ENCODE measurements at regions not wholly inside any gene's neighbourhood (a gene's known extent, or its start where the extent isn't known, plus 50 kb on each side); places are given as distances from the start of the nearest gene placed in this dataset.

DNA sequence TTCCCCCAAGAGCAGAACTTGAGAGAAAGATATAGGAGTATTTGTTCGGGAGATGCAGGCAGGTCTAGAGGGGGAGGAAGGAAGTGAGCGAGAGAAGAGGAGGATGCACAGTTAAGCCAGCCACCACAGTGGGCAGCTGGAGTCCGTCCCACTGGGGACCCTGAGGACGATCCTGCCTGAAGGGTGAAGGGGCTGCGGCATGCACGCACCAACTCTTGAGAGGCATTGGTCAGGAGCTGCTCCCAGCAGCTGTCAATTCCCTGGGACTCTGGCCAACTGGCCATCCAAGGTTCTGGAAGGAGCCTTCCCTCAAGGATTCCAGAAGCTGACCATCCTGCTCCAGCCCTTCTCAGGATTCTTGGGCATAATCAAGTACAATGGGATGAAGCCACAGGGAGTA is 246.9 kb downstream of the MATN1 start:
- DNase-seq = no peak
- POLR2A ChIA-PET = no interaction called here
- no peaks in the 10 kb centered on the region for H3K36me3 Mint-ChIP-seq (ENCODE audit: low read depth)
- peaks cover 5% of the 10 kb centered on the region for H3K9me3 Mint-ChIP-seq
- no peaks in the 10 kb centered on the region for H3K27me3 Mint-ChIP-seq
- CTCF ChIA-PET = no interaction called here
- H3K27ac Mint-ChIP-seq = no peak overlapping the region
- no peaks in the 10 kb centered on the region for H3K4me1 Mint-ChIP-seq
- no peak overlapping the region for H3K4me3 Mint-ChIP-seq

DNA sequence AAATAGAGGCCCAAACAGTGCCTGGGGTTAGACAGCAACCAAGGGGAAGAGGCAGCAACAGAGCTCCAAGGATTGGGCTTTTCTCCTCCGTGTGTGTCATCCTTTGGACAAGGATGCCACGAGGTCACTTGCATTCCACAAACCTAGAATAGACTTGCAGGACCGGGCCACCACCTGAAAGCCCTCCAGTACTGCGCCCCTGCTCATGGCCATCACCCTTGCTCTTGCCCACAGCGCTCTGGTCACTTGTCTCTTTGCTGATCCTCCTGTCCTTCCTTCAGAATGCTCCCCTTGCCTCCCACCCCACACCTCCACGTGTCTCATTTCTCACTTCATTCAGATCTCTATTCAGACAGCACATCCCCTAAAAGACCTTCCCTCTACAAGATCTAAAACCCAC is 247.4 kb downstream of the MATN1 start:
- no peaks in the 10 kb centered on the region for H3K27me3 Mint-ChIP-seq
- POLR2A ChIA-PET = no interaction called here

DNA sequence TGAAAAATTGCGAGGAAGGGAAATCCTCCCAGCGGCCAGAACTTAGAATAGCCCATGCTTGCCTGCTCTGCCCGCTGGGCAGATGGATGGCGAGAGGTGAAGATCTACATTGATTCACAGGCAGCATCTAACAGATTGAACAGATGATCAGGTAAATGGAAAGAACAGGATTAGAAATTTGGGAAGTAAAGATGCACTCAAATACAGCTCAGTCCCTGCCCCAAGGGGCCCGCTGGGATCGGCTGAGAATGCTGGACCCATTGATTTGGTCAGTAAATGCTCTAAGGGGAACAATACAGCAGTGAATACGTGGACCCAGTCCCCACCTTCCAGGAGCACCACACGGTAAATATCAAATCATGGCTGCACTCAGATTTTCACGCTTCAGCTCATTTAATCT is 248.2 kb downstream of the MATN1 start:
- no peaks in the 10 kb centered on the region for H3K9me3 Mint-ChIP-seq
- DNase-seq = no peak
- H3K4me3 Mint-ChIP-seq = no peak overlapping the region
- CTCF ChIA-PET = no interaction called here
- POLR2A ChIA-PET = no interaction called here
- H3K36me3 Mint-ChIP-seq (ENCODE audit: low read depth) = no peaks in the 10 kb centered on the region
- no peaks in the 10 kb centered on the region for H3K27me3 Mint-ChIP-seq
- H3K27ac Mint-ChIP-seq = no peak overlapping the region
- no peaks in the 10 kb centered on the region for H3K4me1 Mint-ChIP-seq

More for the DNA sequence above, 247.4 kb downstream of the MATN1 start:
- Mint-ChIP-seq H3K4me3 (no peak overlapping the region), H3K36me3 (ENCODE audit: low read depth) (no peaks in the 10 kb centered on the region), H3K4me1 (no peaks in the 10 kb centered on the region), H3K9me3 (peaks cover 5% of the 10 kb centered on the region), H3K27ac (no peak overlapping the region)
- CTCF ChIA-PET = no interaction called here
- no peak for DNase-seq

DNA sequence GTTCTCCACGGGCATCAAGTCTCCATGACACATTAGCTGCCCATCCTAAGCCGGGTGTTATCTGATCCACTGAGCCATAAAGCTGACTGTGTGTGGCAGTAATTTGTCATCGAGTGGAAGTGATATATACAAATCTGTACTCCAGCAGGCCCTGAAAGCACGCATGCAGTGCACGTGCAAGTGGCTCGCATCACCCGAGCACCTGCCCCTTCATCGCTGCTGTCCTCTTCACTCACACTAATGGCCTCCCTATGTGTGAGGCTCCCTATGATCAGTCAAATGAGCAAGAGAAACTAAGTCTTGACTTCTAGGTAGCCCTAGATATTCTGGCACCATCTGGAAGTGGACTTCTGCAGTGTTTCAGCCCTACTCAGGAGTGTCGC is 248.6 kb downstream of the MATN1 start:
- CTCF ChIA-PET = no interaction called here
- H3K27me3 Mint-ChIP-seq = no peaks in the 10 kb centered on the region
- POLR2A ChIA-PET = no interaction called here
- H3K27ac Mint-ChIP-seq = no peak overlapping the region
- no peaks in the 10 kb centered on the region for H3K36me3 Mint-ChIP-seq (ENCODE audit: low read depth)
- no peaks in the 10 kb centered on the region for H3K4me1 Mint-ChIP-seq
- H3K9me3 Mint-ChIP-seq = no peaks in the 10 kb centered on the region
- DNase-seq = no peak
- H3K4me3 Mint-ChIP-seq = no peak overlapping the region

DNA sequence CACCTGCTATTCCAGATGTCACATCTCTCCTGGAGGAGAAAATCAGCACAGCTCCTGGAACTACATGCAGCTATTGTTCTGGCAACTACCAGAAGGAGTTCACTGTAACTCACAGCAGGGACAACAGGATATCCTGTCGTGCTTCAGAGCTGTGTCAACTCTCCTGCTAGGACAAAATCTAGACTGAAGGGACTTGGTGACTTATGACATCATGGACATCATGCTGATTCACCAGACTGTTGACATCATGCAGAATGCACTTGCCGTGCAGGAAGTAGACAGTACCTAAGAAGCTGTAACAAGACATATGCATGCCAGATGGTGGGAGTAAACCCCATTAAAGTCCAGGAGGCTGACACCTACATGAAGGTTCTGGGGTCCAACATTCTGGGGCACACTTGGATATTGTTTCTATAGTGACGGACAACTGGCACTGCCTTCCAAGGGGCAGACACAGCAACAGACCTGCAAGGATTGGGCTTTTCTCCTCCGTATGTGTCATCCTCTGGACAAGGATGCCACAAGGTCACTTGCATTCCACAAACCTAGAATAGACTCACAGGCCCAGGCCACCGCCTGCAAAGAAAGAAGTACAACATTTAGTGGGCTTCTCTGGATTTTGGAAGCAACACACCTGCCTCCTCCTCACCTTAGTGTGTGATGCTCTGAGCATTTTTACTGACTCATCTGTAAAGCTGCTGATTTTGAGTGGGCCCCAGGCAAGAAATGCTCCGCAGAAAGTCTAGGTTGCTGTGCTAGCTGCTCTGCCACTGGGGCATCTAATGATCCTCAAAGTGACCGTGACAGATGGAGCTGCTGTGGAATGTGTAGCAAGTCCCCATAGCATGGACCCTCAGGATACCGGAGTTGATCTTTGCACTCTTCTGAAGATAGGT is 249.2 kb downstream of the MATN1 start:
- Mint-ChIP-seq H3K9me3 (no peaks in the 10 kb centered on the region), H3K4me3 (no peak overlapping the region), H3K27ac (no peak overlapping the region), H3K4me1 (no peaks in the 10 kb centered on the region), H3K27me3 (no peaks in the 10 kb centered on the region), H3K36me3 (ENCODE audit: low read depth) (no peaks in the 10 kb centered on the region)
- no peak for DNase-seq
- POLR2A ChIA-PET = no interaction called here
- CTCF ChIA-PET = no interaction called here

DNA sequence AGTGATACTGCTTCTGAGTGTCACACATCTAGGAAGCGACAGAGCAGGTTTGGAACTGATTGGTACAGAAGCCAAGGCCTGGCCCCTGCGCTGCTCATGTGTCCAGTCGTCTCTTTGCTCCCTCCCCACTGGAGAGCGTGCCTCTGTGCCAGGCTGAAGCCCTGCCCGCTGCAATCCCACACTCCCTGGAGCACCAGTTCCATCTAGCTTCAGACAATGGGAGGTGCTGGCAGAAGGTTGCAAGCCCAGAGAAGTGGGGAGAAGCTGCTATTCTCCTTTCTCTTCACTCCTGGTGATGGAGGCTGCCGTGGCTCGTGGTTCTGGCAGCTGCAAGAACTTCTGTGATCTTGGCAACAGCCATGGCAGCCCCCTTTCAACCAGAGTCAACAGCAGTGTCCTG is 250.9 kb downstream of the MATN1 start:
- POLR2A ChIA-PET = no interaction called here
- no peak overlapping the region for H3K4me3 Mint-ChIP-seq
- H3K27ac Mint-ChIP-seq = no peak overlapping the region
- no peaks in the 10 kb centered on the region for H3K27me3 Mint-ChIP-seq
- no peak for DNase-seq
- H3K4me1 Mint-ChIP-seq = no peaks in the 10 kb centered on the region
- no peaks in the 10 kb centered on the region for H3K9me3 Mint-ChIP-seq
- no peaks in the 10 kb centered on the region for H3K36me3 Mint-ChIP-seq (ENCODE audit: low read depth)
- CTCF ChIA-PET = no interaction called here

DNA sequence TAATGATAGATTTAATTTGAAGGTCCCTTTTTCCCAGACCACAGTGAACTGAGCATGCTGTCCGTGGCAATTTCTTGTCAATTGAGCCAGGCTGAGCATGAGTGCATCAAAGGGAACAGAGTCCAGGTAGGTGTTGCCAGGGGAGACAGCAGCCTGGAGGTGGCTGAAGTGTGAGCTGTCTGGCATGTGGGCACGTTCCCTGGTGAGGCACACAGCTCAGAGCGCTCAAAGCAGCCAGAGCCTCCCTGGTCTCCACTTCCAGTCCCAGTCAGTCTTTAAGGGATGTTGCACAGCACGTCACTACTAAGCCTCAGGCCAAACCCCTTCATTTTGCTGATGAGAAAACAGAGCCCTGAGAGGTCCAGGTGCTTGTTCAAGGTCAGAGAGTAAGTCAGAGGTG is 251.4 kb downstream of the MATN1 start:
- Mint-ChIP-seq H3K27me3 (no peaks in the 10 kb centered on the region), H3K4me1 (no peaks in the 10 kb centered on the region), H3K27ac (no peak overlapping the region), H3K9me3 (no peaks in the 10 kb centered on the region), H3K4me3 (no peak overlapping the region), H3K36me3 (ENCODE audit: low read depth) (no peaks in the 10 kb centered on the region)
- no peak for DNase-seq
- ChIA-PET POLR2A (no interaction called here), CTCF (no interaction called here)

DNA sequence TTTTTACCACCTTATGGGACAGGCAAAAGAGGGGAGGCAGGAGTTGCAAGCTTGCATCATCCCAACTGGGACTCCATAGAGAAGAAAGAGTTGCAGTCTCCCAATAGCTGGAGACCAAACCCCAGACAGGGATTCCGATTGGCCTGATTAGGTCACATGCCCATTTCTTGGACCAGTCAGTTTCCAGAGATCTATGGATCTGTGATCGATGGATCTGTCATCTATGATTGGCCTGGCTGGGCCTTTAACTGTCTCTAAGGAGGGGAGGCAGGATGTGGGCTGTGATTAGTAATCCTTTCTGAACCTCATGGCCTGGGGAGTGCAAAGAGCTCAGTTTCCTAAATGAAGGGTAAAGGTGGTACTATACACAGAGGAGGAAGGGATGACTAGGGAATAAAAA is 252.1 kb downstream of the MATN1 start:
- Mint-ChIP-seq H3K27ac (no peak overlapping the region), H3K4me1 (no peaks in the 10 kb centered on the region), H3K27me3 (no peaks in the 10 kb centered on the region), H3K4me3 (no peak overlapping the region), H3K9me3 (no peaks in the 10 kb centered on the region), H3K36me3 (ENCODE audit: low read depth) (no peaks in the 10 kb centered on the region)
- no peak for DNase-seq
- ChIA-PET POLR2A (no interaction called here), CTCF (no interaction called here)

DNA sequence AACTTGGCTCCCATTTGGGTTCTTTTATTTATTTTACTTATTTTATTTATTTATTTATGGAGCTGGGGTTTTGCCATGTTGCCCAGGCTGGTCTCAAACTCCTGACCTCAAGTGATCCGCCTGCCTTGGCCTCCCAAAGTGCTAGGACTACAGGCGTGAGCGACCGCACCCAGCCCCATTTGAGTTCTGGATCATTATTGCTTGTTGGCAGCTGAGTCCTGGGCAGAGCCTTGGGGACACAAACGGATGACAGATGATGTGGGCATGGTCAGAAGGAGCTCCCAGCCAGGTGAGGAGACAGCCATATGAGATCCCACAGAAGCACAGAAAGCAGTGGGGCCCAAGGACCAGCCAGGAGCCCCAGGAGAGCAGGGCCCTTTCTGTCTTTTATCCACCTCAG is 254.0 kb downstream of the MATN1 start:
- Mint-ChIP-seq H3K9me3 (no peaks in the 10 kb centered on the region), H3K4me3 (no peak overlapping the region), H3K27ac (no peak overlapping the region), H3K27me3 (no peaks in the 10 kb centered on the region), H3K4me1 (no peaks in the 10 kb centered on the region), H3K36me3 (ENCODE audit: low read depth) (no peaks in the 10 kb centered on the region)
- POLR2A ChIA-PET = no interaction called here
- DNase-seq = no peak
- CTCF ChIA-PET = no interaction called here

DNA sequence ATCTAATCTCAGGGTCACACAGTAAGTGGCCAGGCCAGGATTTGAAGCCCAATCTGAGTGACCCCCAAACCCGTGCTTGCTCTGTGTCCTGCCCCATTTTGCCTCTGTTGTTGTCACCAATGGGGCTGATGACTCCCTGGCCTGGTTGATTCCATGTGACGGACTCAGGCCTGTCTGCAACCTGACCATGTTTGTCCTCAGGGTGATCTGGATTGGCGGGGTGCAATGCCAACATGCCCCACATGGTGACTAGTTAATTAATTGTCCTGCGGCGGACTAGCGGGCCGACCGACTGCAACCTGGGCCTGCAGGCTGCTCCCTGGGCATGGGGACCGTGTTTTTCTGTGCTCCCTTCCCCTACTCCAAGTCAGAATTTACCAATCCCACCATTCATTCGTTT is 256.3 kb downstream of the MATN1 start:
- Mint-ChIP-seq H3K4me1 (no peaks in the 10 kb centered on the region), H3K27me3 (no peaks in the 10 kb centered on the region), H3K36me3 (ENCODE audit: low read depth) (no peaks in the 10 kb centered on the region), H3K9me3 (no peaks in the 10 kb centered on the region), H3K27ac (no peak overlapping the region), H3K4me3 (no peak overlapping the region)
- ChIA-PET POLR2A (no interaction called here), CTCF (no interaction called here)
- no peak for DNase-seq

DNA sequence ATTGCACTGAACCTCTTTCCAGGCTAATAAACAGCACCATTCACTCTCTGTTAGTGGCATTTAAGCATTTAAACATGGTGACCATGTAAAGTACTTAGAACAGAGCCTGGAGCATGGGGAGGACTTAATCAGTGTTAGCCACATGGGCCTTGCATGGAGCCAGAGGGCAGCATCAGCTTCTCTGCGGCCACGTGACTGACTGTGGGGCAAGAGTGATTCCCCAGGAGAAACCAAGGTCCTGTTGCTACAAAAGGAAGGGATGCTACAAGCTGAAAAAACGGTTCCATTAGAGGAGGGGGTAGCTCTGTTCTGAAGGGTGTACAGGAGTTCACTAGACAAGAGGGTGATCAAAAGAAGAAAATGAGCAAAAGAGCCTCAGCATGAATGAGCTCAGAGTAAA is 256.8 kb downstream of the MATN1 start:
- Mint-ChIP-seq H3K9me3 (no peaks in the 10 kb centered on the region), H3K36me3 (ENCODE audit: low read depth) (no peaks in the 10 kb centered on the region), H3K4me1 (no peaks in the 10 kb centered on the region), H3K27ac (no peak overlapping the region), H3K27me3 (no peaks in the 10 kb centered on the region), H3K4me3 (no peak overlapping the region)
- ChIA-PET CTCF (no interaction called here), POLR2A (no interaction called here)
- DNase-seq = no peak

DNA sequence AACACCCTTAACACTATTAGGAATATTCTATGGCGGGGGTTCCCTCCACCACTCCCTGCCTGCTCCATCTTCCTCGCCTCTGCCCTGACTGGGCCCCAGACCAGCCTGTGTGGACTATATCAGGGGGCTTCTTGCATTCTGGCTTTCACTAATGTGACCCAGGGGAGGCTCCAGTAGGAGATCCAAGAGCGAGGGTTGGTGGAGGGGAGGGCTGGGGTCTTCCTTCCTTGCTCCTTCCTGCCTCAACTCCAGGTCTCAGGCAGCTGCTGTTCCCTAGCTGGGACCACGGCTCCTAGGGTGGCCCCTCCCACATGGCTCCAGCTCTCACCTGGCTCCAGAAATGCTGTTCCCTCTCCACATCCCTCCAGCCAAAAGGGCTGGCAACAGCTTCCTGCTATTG is 257.4 kb downstream of the MATN1 start:
- Mint-ChIP-seq H3K4me3 (no peak overlapping the region), H3K4me1 (no peaks in the 10 kb centered on the region), H3K27ac (no peak overlapping the region), H3K9me3 (no peaks in the 10 kb centered on the region), H3K27me3 (no peaks in the 10 kb centered on the region), H3K36me3 (ENCODE audit: low read depth) (no peaks in the 10 kb centered on the region)
- ChIA-PET POLR2A (no interaction called here), CTCF (no interaction called here)
- no peak for DNase-seq

DNA sequence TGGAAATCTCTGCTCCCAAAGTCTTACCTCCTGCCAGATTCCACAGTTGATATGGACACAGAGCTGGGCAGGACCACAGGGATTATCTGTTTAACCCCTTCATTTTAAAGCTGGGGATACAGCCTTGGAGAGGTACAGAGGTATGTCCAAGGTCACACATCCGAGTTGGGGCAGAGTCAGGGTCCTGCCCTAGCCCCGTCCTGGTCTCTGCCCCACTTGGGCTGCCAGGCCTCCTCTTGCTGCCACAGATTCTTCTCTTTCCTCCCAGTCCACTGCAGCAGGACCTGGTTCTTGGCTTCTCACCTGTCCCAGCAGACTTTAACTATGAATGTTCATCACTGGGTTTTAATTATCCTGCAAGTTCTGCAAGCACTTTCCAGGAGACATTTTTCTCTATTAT is 258.3 kb downstream of the MATN1 start:
- H3K27me3 Mint-ChIP-seq = no peaks in the 10 kb centered on the region

DNA sequence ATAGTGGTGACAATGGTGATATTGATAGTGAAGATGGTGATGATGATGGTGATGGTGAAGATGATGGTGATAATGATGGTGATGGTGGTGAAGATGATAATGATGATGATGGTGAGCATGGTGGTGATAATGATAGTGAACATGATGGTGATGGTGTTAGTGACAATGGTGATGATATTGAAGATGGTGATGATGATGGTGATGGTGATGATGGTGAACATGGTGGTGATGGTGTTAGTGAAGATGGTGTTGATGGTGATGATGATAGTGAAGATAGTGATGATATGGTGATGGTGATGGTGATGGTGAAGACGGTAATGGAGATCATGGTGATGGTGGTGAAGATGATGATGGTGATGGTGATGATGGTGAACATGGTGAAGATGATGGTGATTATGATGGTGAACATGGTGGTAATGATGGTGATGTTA is 259.2 kb downstream of the MATN1 start:
- Mint-ChIP-seq H3K36me3 (ENCODE audit: low read depth) (no peaks in the 10 kb centered on the region), H3K9me3 (no peaks in the 10 kb centered on the region), H3K27ac (no peak overlapping the region), H3K27me3 (no peaks in the 10 kb centered on the region), H3K4me3 (no peak overlapping the region), H3K4me1 (no peaks in the 10 kb centered on the region)
- ChIA-PET POLR2A (no interaction called here), CTCF (no interaction called here)
- no peak for DNase-seq

More for the DNA sequence above, 258.3 kb downstream of the MATN1 start:
- DNase-seq = no peak
- H3K4me3 Mint-ChIP-seq = no peak overlapping the region
- no peaks in the 10 kb centered on the region for H3K36me3 Mint-ChIP-seq (ENCODE audit: low read depth)
- ChIA-PET POLR2A (no interaction called here), CTCF (no interaction called here)
- H3K9me3 Mint-ChIP-seq = no peaks in the 10 kb centered on the region
- H3K4me1 Mint-ChIP-seq = no peaks in the 10 kb centered on the region
- H3K27ac Mint-ChIP-seq = no peak overlapping the region
